ENCODE measurements at regions not wholly inside any gene's neighbourhood (a gene's known extent, or its start where the extent isn't known, plus 50 kb on each side); places are given as distances from the start of the nearest gene placed in this dataset.

- no peak for DNase-seq
- H3K4me2 ChIP-seq (replicated peaks; ENCODE audit: extremely low read depth, low read length, poor library complexity, severe bottlenecking), result no peak overlapping the region
- H3K27me3 Mint-ChIP-seq (ENCODE audit: low read depth in 3 of 3), result peaks cover 0 to 3% (median 0%) of the 10 kb centered on the region in 3 donors
- no peak overlapping the region for H2AFZ ChIP-seq (ENCODE audit: insufficient read depth, low read depth, low read length, poor library complexity, severe bottlenecking)
- peaks cover 0 to 5% (median 2%) of the 10 kb centered on the region in 7 donors for H3K9me3 Mint-ChIP-seq
- intact Hi-C loops (cut with micrococcal nuclease), result no loop called here
- H3K27ac Mint-ChIP-seq, result no peak overlapping the region
- H4K20me1 ChIP-seq (ENCODE audit: insufficient read depth, low read length), result no peaks in the 10 kb centered on the region
- H3K9me3 ChIP-seq (replicated peaks in 1 of 2; ENCODE audit: control insufficient read depth in 1 of 2, insufficient read depth in 1 of 2, low read length in 2 of 2), result peaks cover 0 to 4% of the 10 kb centered on the region in 2 donors
- no peak for TF ChIP-seq CTCF (IDR thresholded peaks at IDR 0.05)
- H3K27me3 ChIP-seq (ENCODE audit: control insufficient read depth in 2 of 2, insufficient read depth in 2 of 2, low read length in 2 of 2), result no peaks in the 10 kb centered on the region
- no peak overlapping the region for H3K4me3 Mint-ChIP-seq
- H3K4me1 ChIP-seq (ENCODE audit: control insufficient read depth in 1 of 2, insufficient read depth in 2 of 2, low read length in 2 of 2), result no peaks in the 10 kb centered on the region
- H3K36me3 Mint-ChIP-seq, result no peaks in the 10 kb centered on the region
- H3K9ac ChIP-seq (ENCODE audit: insufficient read depth, low read length, poor library complexity, severe bottlenecking), result no peak overlapping the region
- no peak overlapping the region for H3K27ac ChIP-seq (ENCODE audit: low read depth in 1 of 2, low read length in 2 of 2)
- no peaks in the 10 kb centered on the region for H3K79me2 ChIP-seq (ENCODE audit: insufficient read depth, low read length)
- H3K4me1 Mint-ChIP-seq, result no peaks in the 10 kb centered on the region
- H3K4me3 ChIP-seq (replicated peaks in 1 of 3; ENCODE audit: low read depth in 2 of 3, low read length in 3 of 3), result no peak overlapping the region
- H3K36me3 ChIP-seq (replicated peaks in 1 of 2; ENCODE audit: control insufficient read depth in 1 of 2, insufficient read depth in 2 of 2, low read length in 2 of 2), result no peaks in the 10 kb centered on the region
Measured at GRCh38 chr5:64069486-64069885, 96.2 kb upstream of the RNF180 start.

GRCh38 chr5:64050296-64050695, 88.1 kb upstream of the HTR1A start:
- Histone ChIP-seq H3K4me3 (replicated peaks in 1 of 3; ENCODE audit: low read depth in 2 of 3, low read length in 3 of 3) (no peak overlapping the region), H3K36me3 (replicated peaks in 1 of 2; ENCODE audit: control insufficient read depth in 1 of 2, insufficient read depth in 2 of 2, low read length in 2 of 2) (no peaks in the 10 kb centered on the region), H4K20me1 (ENCODE audit: insufficient read depth, low read length) (no peaks in the 10 kb centered on the region), H3K4me2 (replicated peaks; ENCODE audit: extremely low read depth, low read length, poor library complexity, severe bottlenecking) (no peak overlapping the region), H3K27me3 (ENCODE audit: control insufficient read depth in 2 of 2, insufficient read depth in 2 of 2, low read length in 2 of 2) (no peaks in the 10 kb centered on the region), H3K9ac (ENCODE audit: insufficient read depth, low read length, poor library complexity, severe bottlenecking) (no peak overlapping the region), H3K4me1 (ENCODE audit: control insufficient read depth in 1 of 2, insufficient read depth in 2 of 2, low read length in 2 of 2) (no peaks in the 10 kb centered on the region), H3K79me2 (ENCODE audit: insufficient read depth, low read length) (no peaks in the 10 kb centered on the region), H3K27ac (ENCODE audit: low read depth in 1 of 2, low read length in 2 of 2) (no peak overlapping the region), H2AFZ (ENCODE audit: insufficient read depth, low read depth, low read length, poor library complexity, severe bottlenecking) (no peak overlapping the region), H3K9me3 (replicated peaks in 1 of 2; ENCODE audit: control insufficient read depth in 1 of 2, insufficient read depth in 1 of 2, low read length in 2 of 2) (peaks cover 10 to 15% of the 10 kb centered on the region in 2 donors)
- H3K4me1 Mint-ChIP-seq, result no peaks in the 10 kb centered on the region
- H3K27ac Mint-ChIP-seq, result no peak overlapping the region
- TF ChIP-seq CTCF (IDR thresholded peaks at IDR 0.05), result no peak
- H3K36me3 Mint-ChIP-seq, result no peaks in the 10 kb centered on the region
- H3K27me3 Mint-ChIP-seq (ENCODE audit: low read depth in 3 of 3), result no peaks in the 10 kb centered on the region
- H3K4me3 Mint-ChIP-seq, result no peak overlapping the region
- peaks cover 9 to 16% (median 12%) of the 10 kb centered on the region in 7 donors for H3K9me3 Mint-ChIP-seq
- DNase-seq, result no peak
- intact Hi-C loops (cut with micrococcal nuclease), result no loop called here

Data from CD14-positive monocyte (primary cell).